Lower leg skin (tissue), 4 donors: ENCODE measurements at regions not wholly inside any gene's neighbourhood (a gene's known extent, or its start where the extent isn't known, plus 50 kb on each side); places are given as distances from the start of the nearest gene placed in this dataset.

Source experiments
- DNase-seq, 2 donors: peaks; one replicate each; pipeline ENCODE4 v3.0.0-alpha.2; 2019; ENCODE audit warnings: low spot score in 2 of 2
- H3K4me3 ChIP-seq: fragments of 200-600 bp; sonication (generic); 2 replicates; pipeline ENCODE4 v1.5.1; 2017; ENCODE audit warnings: mild to moderate bottlenecking, low read depth; ENCODE audit not compliant: poor library complexity, severe bottlenecking
- CTCF ChIP-seq, 3 donors: fragments of 450-650 bp; IDR thresholded peaks; one replicate each; pipeline ENCODE4 v1.5.1; 2016; ENCODE audit warnings: antibody characterized with exemption in 3 of 3, mild to moderate bottlenecking in 3 of 3, moderate library complexity in 2 of 3
- POLR2A ChIP-seq, 2 donors: fragments of 450-650 bp; IDR thresholded peaks; one replicate each; pipeline ENCODE4 v1.6.1; 2016 to 2017; ENCODE audit warnings: antibody characterized with exemption in 2 of 2, mild to moderate bottlenecking in 1 of 2, moderate library complexity in 1 of 2
- WGBS, 2 donors: methylation state at CpG; one replicate each; pipeline ENCODE4 v1.1.5; 2018; 5-methylcytosine and 5-hydroxymethylcytosine counted together
- intact Hi-C: fragments of 100-400 bp; cut with DNase I; formaldehyde crosslinking; loops from one replicate; pipeline ENCODE4 v1.15.0; 2023; ENCODE audit warnings: low total_unique reads

- intact Hi-C loops, result no loop called here
- peak; percentile 46 to 88 for DNase-seq
- 0 to 1% methylated on average over 37 to 54 of the region's 71 CpGs for WGBS, 2 donors
- peak overlapping the region; percentile 51 for H3K4me3 ChIP-seq
- TF ChIP-seq CTCF (IDR thresholded peaks at IDR 0.05) (no peak), POLR2A (IDR thresholded peaks at IDR 0.05) (no peak)
Observed at GRCh38 chr17:72592242-72592966, 471.6 kb downstream of the SOX9 start.

GRCh38 chr17:72592967-72593325, 472.1 kb downstream of the SOX9 start:
- WGBS, 2 donors, result 60 to 79% methylated on average over 7 to 9 of the region's 9 CpGs
- no peak overlapping the region for H3K4me3 ChIP-seq
- intact Hi-C loops, result no loop called here
- DNase-seq, result no peak
- TF ChIP-seq CTCF (IDR thresholded peaks at IDR 0.05) (no peak), POLR2A (IDR thresholded peaks at IDR 0.05) (no peak)

GRCh38 chr17:72594248-72594647, 473.4 kb downstream of the SOX9 start:
- WGBS, 2 donors, result 65 to 72% methylated on average over 9 of the region's 9 CpGs
- intact Hi-C loops, result no loop called here
- DNase-seq, result no peak
- TF ChIP-seq CTCF (IDR thresholded peaks at IDR 0.05) (no peak), POLR2A (IDR thresholded peaks at IDR 0.05) (no peak)
- no peak overlapping the region for H3K4me3 ChIP-seq
